CD14-positive monocyte (primary cell): ENCODE measurements at regions not wholly inside any gene's neighbourhood (a gene's known extent, or its start where the extent isn't known, plus 50 kb on each side); places are given as distances from the start of the nearest gene placed in this dataset.

Experiments
- DNase-seq, 3 donors: peaks; one replicate each; pipeline ENCODE4 v3.0.0-alpha.2; 2011 to 2022
- H2AFZ ChIP-seq: 2 replicates; pipeline ENCODE4 v1.6.0; 2012; ENCODE audit warnings: mild to moderate bottlenecking, low read depth, low read length, inconsistent platforms; ENCODE audit not compliant: insufficient read depth, poor library complexity, severe bottlenecking
- H3K27ac ChIP-seq, 2 donors: 1 replicate in 1 of 2; 2 replicates in 1 of 2; pipeline ENCODE4 v1.5.1; 2012 to 2013; ENCODE audit warnings: low read length in 2 of 2, control low read depth in 1 of 2, inconsistent platforms in 1 of 2, low read depth in 1 of 2, mild to moderate bottlenecking in 1 of 2
- H3K27me3 ChIP-seq, 2 donors: one replicate each; pipeline versions ENCODE4 v1.6.0 to v1.6.1; 2011 to 2013; ENCODE audit warnings: low read length in 2 of 2; ENCODE audit not compliant: control insufficient read depth in 2 of 2, insufficient read depth in 2 of 2
- H3K36me3 ChIP-seq, 2 donors: replicated peaks in 1 of 2; 1 replicate in 1 of 2; 2 replicates in 1 of 2; pipeline versions ENCODE4 v1.5.1 to v1.6.1; 2012 to 2013; ENCODE audit warnings: low read length in 2 of 2, control low read depth in 1 of 2, inconsistent platforms in 1 of 2, mild to moderate bottlenecking in 1 of 2; ENCODE audit not compliant: insufficient read depth in 2 of 2, control insufficient read depth in 1 of 2
- H3K4me1 ChIP-seq, 2 donors: 1 replicate in 1 of 2; 2 replicates in 1 of 2; pipeline versions ENCODE4 v1.5.1 to v1.6.1; 2012 to 2013; ENCODE audit warnings: low read length in 2 of 2, control low read depth in 1 of 2, inconsistent platforms in 1 of 2, mild to moderate bottlenecking in 1 of 2, moderate library complexity in 1 of 2; ENCODE audit not compliant: insufficient read depth in 2 of 2, control insufficient read depth in 1 of 2
- H3K4me2 ChIP-seq: replicated peaks from 2 replicates; pipeline ENCODE3; 2012; ENCODE audit warnings: low read length, moderate library complexity, mild to moderate bottlenecking; ENCODE audit not compliant: poor library complexity, severe bottlenecking; ENCODE audit errors: extremely low read depth
- H3K4me3 ChIP-seq, 3 experiments: fragments of 200-600 bp in 1 of 3; sonication (generic) in 1 of 3; replicated peaks in 1 of 3; 1 replicate in 2 of 3; 2 replicates in 1 of 3; pipeline ENCODE4 v1.5.1; 2011 to 2013; ENCODE audit warnings: low read length in 3 of 3, mild to moderate bottlenecking in 3 of 3, control low read depth in 2 of 3, low read depth in 2 of 3, inconsistent platforms in 1 of 3, moderate library complexity in 1 of 3
- H3K79me2 ChIP-seq: 2 replicates; pipeline ENCODE4 v1.6.0; 2012; ENCODE audit warnings: mild to moderate bottlenecking, control low read depth, inconsistent platforms, low read length, moderate library complexity; ENCODE audit not compliant: insufficient read depth
- H3K9ac ChIP-seq: 2 replicates; pipeline ENCODE4 v1.6.0; 2017; ENCODE audit warnings: low read length, mild to moderate bottlenecking; ENCODE audit not compliant: insufficient read depth, poor library complexity, severe bottlenecking
- H3K9me3 ChIP-seq, 2 donors: replicated peaks in 1 of 2; 1 replicate in 1 of 2; 2 replicates in 1 of 2; pipeline versions ENCODE4 v1.5.1 to v1.6.1; 2012 to 2013; ENCODE audit warnings: low read length in 2 of 2, control low read depth in 1 of 2; ENCODE audit not compliant: control insufficient read depth in 1 of 2, insufficient read depth in 1 of 2
- H4K20me1 ChIP-seq: 2 replicates; pipeline ENCODE4 v1.6.0; 2012; ENCODE audit warnings: mild to moderate bottlenecking, low read length, control low read depth, moderate library complexity; ENCODE audit not compliant: insufficient read depth
- H3K27ac Mint-ChIP-seq, 7 donors: one replicate each; pipeline ENCODE4 v1.8.0; 2020; ENCODE audit warnings: mild to moderate bottlenecking in 7 of 7, mixed read lengths in 7 of 7, moderate library complexity in 6 of 7, inconsistent platforms in 2 of 7
- H3K27me3 Mint-ChIP-seq, 3 donors: one replicate each; pipeline ENCODE4 v1.8.0; 2021 to 2022; ENCODE audit warnings: low read depth in 3 of 3, mild to moderate bottlenecking in 3 of 3, mixed read lengths in 3 of 3, moderate library complexity in 3 of 3, inconsistent platforms in 1 of 3
- H3K36me3 Mint-ChIP-seq, 2 donors: one replicate each; pipeline ENCODE4 v1.8.0; 2020; ENCODE audit warnings: mixed read lengths in 2 of 2, inconsistent platforms in 1 of 2, mild to moderate bottlenecking in 1 of 2
- H3K4me1 Mint-ChIP-seq: one replicate; pipeline ENCODE4 v1.8.0; 2020; ENCODE audit warnings: mild to moderate bottlenecking, mixed read lengths
- H3K4me3 Mint-ChIP-seq, 2 donors: one replicate each; pipeline ENCODE4 v1.8.0; 2020; ENCODE audit warnings: mild to moderate bottlenecking in 2 of 2, mixed read lengths in 2 of 2, moderate library complexity in 1 of 2
- H3K9me3 Mint-ChIP-seq, 7 donors: one replicate each; pipeline ENCODE4 v1.8.0; 2020 to 2022; ENCODE audit warnings: mixed read lengths in 7 of 7, mild to moderate bottlenecking in 6 of 7, moderate library complexity in 6 of 7, inconsistent platforms in 2 of 7
- WGBS: methylation state at CpG from one replicate; pipeline ENCODE4 v1.1.5; 2013; ENCODE audit warnings: missing lambda C conversion rate; ENCODE audit not compliant: insufficient coverage; 5-methylcytosine and 5-hydroxymethylcytosine counted together
- intact Hi-C, 2 donors: fragments of 100-400 bp; cut with micrococcal nuclease; formaldehyde crosslinking; loops; one replicate each; pipeline versions ENCODE4 v1.15.0 to v1.15.1; 2023
- TF ChIP-seq, protein P1 (sequence below): fragments of 200-600 bp; IDR thresholded peaks from one replicate; pipeline ENCODE4 v1.8.0; 2022; ENCODE audit warnings: antibody characterized with exemption, mild to moderate bottlenecking

DNA sequence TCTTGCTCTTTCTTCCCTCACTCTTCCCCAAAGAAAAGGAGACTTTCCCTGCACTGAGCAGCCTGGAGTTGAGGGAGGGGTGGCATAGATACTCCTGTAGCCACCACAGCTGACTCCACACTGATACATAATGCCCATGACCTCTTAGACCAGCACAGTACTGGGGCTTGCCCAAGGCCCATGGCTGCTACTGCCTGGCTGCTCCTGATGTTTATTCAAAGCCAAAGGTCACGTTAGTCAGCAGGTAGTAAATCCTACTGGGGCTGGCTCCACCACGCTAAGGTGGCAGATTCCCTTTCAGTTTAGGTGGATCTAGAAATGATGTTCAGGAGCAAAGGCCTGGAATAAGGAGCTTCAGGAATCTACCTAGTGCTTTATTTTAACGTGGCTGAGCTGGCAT lies 212.7 kb downstream of the C3orf38 start:
- no peak overlapping the region for H3K4me3 Mint-ChIP-seq
- H3K4me1 ChIP-seq = no peaks in the 10 kb centered on the region
- H3K4me3 ChIP-seq = no peak overlapping the region
- no peak overlapping the region for H3K27ac Mint-ChIP-seq
- no peaks in the 10 kb centered on the region for H3K36me3 Mint-ChIP-seq
- peaks cover 1 to 17% (median 7%) of the 10 kb centered on the region in 7 donors for H3K9me3 Mint-ChIP-seq
- 82% methylated on average over 2 of the region's 3 CpGs for WGBS
- H3K27me3 ChIP-seq = no peaks in the 10 kb centered on the region
- H3K27me3 Mint-ChIP-seq = peaks cover 0 to 3% (median 0%) of the 10 kb centered on the region in 3 donors
- intact Hi-C loops = no loop called here
- TF ChIP-seq, protein P1, sequence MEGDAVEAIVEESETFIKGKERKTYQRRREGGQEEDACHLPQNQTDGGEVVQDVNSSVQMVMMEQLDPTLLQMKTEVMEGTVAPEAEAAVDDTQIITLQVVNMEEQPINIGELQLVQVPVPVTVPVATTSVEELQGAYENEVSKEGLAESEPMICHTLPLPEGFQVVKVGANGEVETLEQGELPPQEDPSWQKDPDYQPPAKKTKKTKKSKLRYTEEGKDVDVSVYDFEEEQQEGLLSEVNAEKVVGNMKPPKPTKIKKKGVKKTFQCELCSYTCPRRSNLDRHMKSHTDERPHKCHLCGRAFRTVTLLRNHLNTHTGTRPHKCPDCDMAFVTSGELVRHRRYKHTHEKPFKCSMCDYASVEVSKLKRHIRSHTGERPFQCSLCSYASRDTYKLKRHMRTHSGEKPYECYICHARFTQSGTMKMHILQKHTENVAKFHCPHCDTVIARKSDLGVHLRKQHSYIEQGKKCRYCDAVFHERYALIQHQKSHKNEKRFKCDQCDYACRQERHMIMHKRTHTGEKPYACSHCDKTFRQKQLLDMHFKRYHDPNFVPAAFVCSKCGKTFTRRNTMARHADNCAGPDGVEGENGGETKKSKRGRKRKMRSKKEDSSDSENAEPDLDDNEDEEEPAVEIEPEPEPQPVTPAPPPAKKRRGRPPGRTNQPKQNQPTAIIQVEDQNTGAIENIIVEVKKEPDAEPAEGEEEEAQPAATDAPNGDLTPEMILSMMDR = no peak
- H3K9me3 ChIP-seq = peaks cover 13 to 22% of the 10 kb centered on the region in 2 donors
- H3K27ac ChIP-seq = no peak overlapping the region
- H2AFZ ChIP-seq = no peak overlapping the region
- H3K4me2 ChIP-seq = no peak overlapping the region
- H3K79me2 ChIP-seq = no peaks in the 10 kb centered on the region
- no peak overlapping the region for H3K9ac ChIP-seq
- no peaks in the 10 kb centered on the region for H3K36me3 ChIP-seq
- DNase-seq = no peak
- no peaks in the 10 kb centered on the region for H3K4me1 Mint-ChIP-seq
- H4K20me1 ChIP-seq = no peaks in the 10 kb centered on the region

DNA sequence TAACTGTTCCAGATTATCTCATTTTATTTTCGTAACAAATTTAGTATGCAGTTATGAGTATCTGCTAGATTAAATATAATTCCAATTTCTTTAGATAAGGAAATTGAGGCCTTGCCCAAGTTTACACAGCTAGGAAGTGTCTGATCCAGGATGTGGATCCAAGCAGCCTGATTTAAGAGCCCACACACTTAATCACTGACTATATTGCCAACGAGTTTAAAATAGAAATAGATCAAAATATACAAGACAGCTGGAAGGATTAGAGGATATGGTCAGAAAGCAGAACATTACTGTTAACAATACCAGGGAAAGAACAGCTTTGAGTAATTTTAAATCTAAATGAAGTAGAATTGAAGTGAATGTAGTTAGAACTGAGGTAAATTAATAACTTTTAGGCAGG lies 215.2 kb downstream of the C3orf38 start:
- peaks cover 13 to 22% of the 10 kb centered on the region in 2 donors for H3K9me3 ChIP-seq
- DNase-seq = no peak
- H3K27me3 ChIP-seq = no peaks in the 10 kb centered on the region
- Mint-ChIP-seq H3K4me3 (no peak overlapping the region), H3K36me3 (no peaks in the 10 kb centered on the region), H3K27ac (no peak overlapping the region), H3K4me1 (no peaks in the 10 kb centered on the region), H3K27me3 (peaks cover 0 to 2% (median 0%) of the 10 kb centered on the region in 3 donors), H3K9me3 (peaks cover 1 to 16% (median 8%) of the 10 kb centered on the region in 7 donors)
- no peak overlapping the region for H3K4me2 ChIP-seq
- no CpG with 5 or more reads among the region's 2 CpGs for WGBS
- H3K79me2 ChIP-seq = no peaks in the 10 kb centered on the region
- no peaks in the 10 kb centered on the region for H3K4me1 ChIP-seq
- H3K9ac ChIP-seq = no peak overlapping the region
- H3K27ac ChIP-seq = no peak overlapping the region
- TF ChIP-seq, protein P1 = no peak
- no peaks in the 10 kb centered on the region for H3K36me3 ChIP-seq
- intact Hi-C loops = no loop called here
- no peaks in the 10 kb centered on the region for H4K20me1 ChIP-seq
- no peak overlapping the region for H3K4me3 ChIP-seq
- H2AFZ ChIP-seq = no peak overlapping the region
